HepG2 (cell line): ENCODE measurements at regions not wholly inside any gene's neighbourhood (a gene's known extent, or its start where the extent isn't known, plus 50 kb on each side); places are given as distances from the start of the nearest gene placed in this dataset.

Experiments
- ATF1 ChIP-seq: IDR thresholded peaks from 2 replicates; pipeline ENCODE4 v1.6.1; 2016; ENCODE audit warnings: mild to moderate bottlenecking, control low read depth
- FLYWCH1 ChIP-seq: sonication (generic); formaldehyde crosslinking; IDR thresholded peaks from 2 replicates; pipeline ENCODE4 v1.8.1; 2023; ENCODE audit warnings: mild to moderate bottlenecking, missing genetic modification reagents
- GFI1 ChIP-seq: sonication (generic); formaldehyde crosslinking; IDR thresholded peaks from 2 replicates; pipeline ENCODE4 v1.5.0; 2020; ENCODE audit warnings: missing genetic modification reagents, mild to moderate bottlenecking, borderline replicate concordance
- MXI1 ChIP-seq: IDR thresholded peaks from 3 replicates; pipeline ENCODE4 v1.6.1; 2012; ENCODE audit warnings: low read depth, low read length, inconsistent platforms, borderline replicate concordance
- NFIC ChIP-seq: IDR thresholded peaks from 2 replicates; pipeline ENCODE4 v1.6.1; 2012; ENCODE audit warnings: mild to moderate bottlenecking, low read length, inconsistent platforms
- NR2F2 ChIP-seq: IDR thresholded peaks from 2 replicates; pipeline ENCODE4 v1.6.1; 2012; ENCODE audit warnings: low read depth, inconsistent platforms, borderline replicate concordance
- PHF5A ChIP-seq: IDR thresholded peaks from one replicate; pipeline ENCODE4 v1.6.1; 2018; ENCODE audit warnings: low read depth, missing genetic modification reagents; ENCODE audit not compliant: unreplicated experiment
- SNRNP70 ChIP-seq: fragments of 200-400 bp; formaldehyde crosslinking; IDR thresholded peaks from 2 replicates; pipeline ENCODE4 v1.6.1; 2017; ENCODE audit warnings: mild to moderate bottlenecking, low read depth, low read length, moderate library complexity
- TBX2 ChIP-seq: sonication (generic); formaldehyde crosslinking; IDR thresholded peaks from 2 replicates; pipeline ENCODE4 v1.5.0; 2020; ENCODE audit warnings: missing genetic modification reagents, mild to moderate bottlenecking, borderline replicate concordance
- XRCC5 ChIP-seq: fragments of 200-400 bp; formaldehyde crosslinking; optimal IDR thresholded peaks from 2 replicates; pipeline ENCODE3; 2017; ENCODE audit warnings: mild to moderate bottlenecking, low read length
- ZBTB21 ChIP-seq: sonication (generic); formaldehyde crosslinking; IDR thresholded peaks from 2 replicates; pipeline ENCODE4 v1.4.0; 2020; ENCODE audit warnings: missing genetic modification reagents
- ZMAT3 ChIP-seq: sonication (generic); formaldehyde crosslinking; conservative IDR thresholded peaks from 2 replicates; pipeline ENCODE4 v1.7.0; 2021; ENCODE audit warnings: missing genetic modification reagents
- ZNF274 ChIP-seq: sonication (generic); formaldehyde crosslinking; IDR thresholded peaks from 2 replicates; pipeline ENCODE4 v1.5.1; 2020; ENCODE audit warnings: mild to moderate bottlenecking, missing genetic modification reagents
- ZNF431 ChIP-seq: sonication (generic); formaldehyde crosslinking; IDR thresholded peaks from 2 replicates; pipeline ENCODE4 v1.9.0; 2022; ENCODE audit warnings: missing genetic modification reagents, low read depth, mild to moderate bottlenecking, borderline replicate concordance
- ZNF780A ChIP-seq: sonication (generic); formaldehyde crosslinking; IDR thresholded peaks from 2 replicates; pipeline ENCODE4 v1.8.0; 2022; ENCODE audit warnings: mild to moderate bottlenecking, missing genetic modification reagents, moderate library complexity
- TF ChIP-seq, protein P1 (sequence below): sonication (generic); formaldehyde crosslinking; IDR thresholded peaks from 2 replicates; pipeline ENCODE4 v1.8.0; 2022; ENCODE audit warnings: missing genetic modification reagents, mild to moderate bottlenecking, moderate library complexity, borderline replicate concordance
- TF ChIP-seq, protein P2 (sequence below): sonication (generic); formaldehyde crosslinking; IDR thresholded peaks from 2 replicates; pipeline ENCODE4 v1.4.0; 2020; ENCODE audit warnings: missing genetic modification reagents
- TF ChIP-seq, protein P3 (sequence below): sonication (generic); formaldehyde crosslinking; IDR thresholded peaks from 2 replicates; pipeline ENCODE4 v1.9.0; 2021; ENCODE audit warnings: missing genetic modification reagents, borderline replicate concordance
- TF ChIP-seq, protein P4 (sequence below): sonication (generic); formaldehyde crosslinking; IDR thresholded peaks from 2 replicates; pipeline ENCODE4 v1.4.0; 2020; ENCODE audit warnings: missing genetic modification reagents, low read depth, mild to moderate bottlenecking, borderline replicate concordance
- TF ChIP-seq, protein P5 (sequence below): sonication (generic); formaldehyde crosslinking; IDR thresholded peaks from 2 replicates; pipeline ENCODE4 v1.5.0; 2020; ENCODE audit warnings: missing genetic modification reagents
- TF ChIP-seq, protein P6 (sequence below): sonication (generic); formaldehyde crosslinking; IDR thresholded peaks from 2 replicates; pipeline ENCODE4 v1.5.0; 2020; ENCODE audit warnings: mild to moderate bottlenecking, missing genetic modification reagents

DNA sequence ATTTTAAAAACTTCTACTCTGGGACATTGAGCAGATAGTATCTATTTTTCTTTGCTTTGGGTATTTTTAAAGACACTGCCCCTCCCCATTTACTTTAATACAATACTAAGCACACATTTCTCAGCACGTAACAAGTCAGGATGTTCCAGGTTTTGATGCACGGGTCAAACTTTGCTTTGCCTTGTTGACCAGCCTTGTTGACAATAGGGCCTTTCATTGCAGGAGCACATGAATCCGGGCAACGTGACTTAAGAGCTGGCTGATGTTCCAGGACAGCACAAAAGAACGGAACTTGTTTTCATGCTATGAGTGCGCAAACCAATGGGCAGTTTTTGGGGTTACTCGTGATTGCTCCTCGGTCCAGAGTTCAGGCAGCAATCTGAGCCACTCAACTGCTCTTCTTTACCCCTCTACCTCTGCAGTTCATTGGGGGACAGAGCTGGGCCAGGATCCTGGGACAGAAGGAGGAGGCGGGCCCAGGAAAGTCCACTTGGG, 78.6 kb upstream of the SLC22A16 start (continued):
- TF ChIP-seq NFIC = peak; percentile 96
- TF ChIP-seq, protein P1, sequence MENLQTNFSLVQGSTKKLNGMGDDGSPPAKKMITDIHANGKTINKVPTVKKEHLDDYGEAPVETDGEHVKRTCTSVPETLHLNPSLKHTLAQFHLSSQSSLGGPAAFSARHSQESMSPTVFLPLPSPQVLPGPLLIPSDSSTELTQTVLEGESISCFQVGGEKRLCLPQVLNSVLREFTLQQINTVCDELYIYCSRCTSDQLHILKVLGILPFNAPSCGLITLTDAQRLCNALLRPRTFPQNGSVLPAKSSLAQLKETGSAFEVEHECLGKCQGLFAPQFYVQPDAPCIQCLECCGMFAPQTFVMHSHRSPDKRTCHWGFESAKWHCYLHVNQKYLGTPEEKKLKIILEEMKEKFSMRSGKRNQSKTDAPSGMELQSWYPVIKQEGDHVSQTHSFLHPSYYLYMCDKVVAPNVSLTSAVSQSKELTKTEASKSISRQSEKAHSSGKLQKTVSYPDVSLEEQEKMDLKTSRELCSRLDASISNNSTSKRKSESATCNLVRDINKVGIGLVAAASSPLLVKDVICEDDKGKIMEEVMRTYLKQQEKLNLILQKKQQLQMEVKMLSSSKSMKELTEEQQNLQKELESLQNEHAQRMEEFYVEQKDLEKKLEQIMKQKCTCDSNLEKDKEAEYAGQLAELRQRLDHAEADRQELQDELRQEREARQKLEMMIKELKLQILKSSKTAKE (CRISPR knock-in tag) = peak; percentile 87
- peak; percentile 95; the same call in 1 of the 2 replicates for TF ChIP-seq TBX2
- peak; percentile 70; the same call in 1 of the 2 replicates for TF ChIP-seq ZNF274
- TF ChIP-seq, protein P2, sequence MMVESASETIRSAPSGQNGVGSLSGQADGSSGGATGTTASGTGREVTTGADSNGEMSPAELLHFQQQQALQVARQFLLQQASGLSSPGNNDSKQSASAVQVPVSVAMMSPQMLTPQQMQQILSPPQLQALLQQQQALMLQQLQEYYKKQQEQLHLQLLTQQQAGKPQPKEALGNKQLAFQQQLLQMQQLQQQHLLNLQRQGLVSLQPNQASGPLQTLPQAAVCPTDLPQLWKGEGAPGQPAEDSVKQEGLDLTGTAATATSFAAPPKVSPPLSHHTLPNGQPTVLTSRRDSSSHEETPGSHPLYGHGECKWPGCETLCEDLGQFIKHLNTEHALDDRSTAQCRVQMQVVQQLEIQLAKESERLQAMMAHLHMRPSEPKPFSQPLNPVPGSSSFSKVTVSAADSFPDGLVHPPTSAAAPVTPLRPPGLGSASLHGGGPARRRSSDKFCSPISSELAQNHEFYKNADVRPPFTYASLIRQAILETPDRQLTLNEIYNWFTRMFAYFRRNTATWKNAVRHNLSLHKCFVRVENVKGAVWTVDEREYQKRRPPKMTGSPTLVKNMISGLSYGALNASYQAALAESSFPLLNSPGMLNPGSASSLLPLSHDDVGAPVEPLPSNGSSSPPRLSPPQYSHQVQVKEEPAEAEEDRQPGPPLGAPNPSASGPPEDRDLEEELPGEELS = peak; percentile 98
- TF ChIP-seq, protein P3, sequence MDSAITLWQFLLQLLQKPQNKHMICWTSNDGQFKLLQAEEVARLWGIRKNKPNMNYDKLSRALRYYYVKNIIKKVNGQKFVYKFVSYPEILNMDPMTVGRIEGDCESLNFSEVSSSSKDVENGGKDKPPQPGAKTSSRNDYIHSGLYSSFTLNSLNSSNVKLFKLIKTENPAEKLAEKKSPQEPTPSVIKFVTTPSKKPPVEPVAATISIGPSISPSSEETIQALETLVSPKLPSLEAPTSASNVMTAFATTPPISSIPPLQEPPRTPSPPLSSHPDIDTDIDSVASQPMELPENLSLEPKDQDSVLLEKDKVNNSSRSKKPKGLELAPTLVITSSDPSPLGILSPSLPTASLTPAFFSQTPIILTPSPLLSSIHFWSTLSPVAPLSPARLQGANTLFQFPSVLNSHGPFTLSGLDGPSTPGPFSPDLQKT (CRISPR knock-in tag) = no peak
- no peak for TF ChIP-seq SNRNP70
- peak; percentile 97 for TF ChIP-seq GFI1 (CRISPR knock-in tag)
- no peak for TF ChIP-seq FLYWCH1 (CRISPR knock-in tag)
- TF ChIP-seq, protein P4, sequence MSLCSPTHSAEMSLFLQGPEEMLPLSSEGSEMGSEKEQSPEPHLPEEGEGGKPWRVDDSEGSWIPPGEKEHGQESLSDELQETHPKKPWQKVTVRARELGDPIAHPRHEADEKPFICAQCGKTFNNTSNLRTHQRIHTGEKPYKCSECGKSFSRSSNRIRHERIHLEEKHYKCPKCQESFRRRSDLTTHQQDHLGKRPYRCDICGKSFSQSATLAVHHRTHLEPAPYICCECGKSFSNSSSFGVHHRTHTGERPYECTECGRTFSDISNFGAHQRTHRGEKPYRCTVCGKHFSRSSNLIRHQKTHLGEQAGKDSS (CRISPR knock-in tag) = peak; percentile 90
- TF ChIP-seq ATF1 (CRISPR knock-in tag) = peak; percentile 79
- TF ChIP-seq NR2F2 = peak; percentile 52; the same call in 1 of the 2 replicates
- peak; percentile 20 for TF ChIP-seq XRCC5
- peak; percentile 88 for TF ChIP-seq ZMAT3
- TF ChIP-seq, protein P5, sequence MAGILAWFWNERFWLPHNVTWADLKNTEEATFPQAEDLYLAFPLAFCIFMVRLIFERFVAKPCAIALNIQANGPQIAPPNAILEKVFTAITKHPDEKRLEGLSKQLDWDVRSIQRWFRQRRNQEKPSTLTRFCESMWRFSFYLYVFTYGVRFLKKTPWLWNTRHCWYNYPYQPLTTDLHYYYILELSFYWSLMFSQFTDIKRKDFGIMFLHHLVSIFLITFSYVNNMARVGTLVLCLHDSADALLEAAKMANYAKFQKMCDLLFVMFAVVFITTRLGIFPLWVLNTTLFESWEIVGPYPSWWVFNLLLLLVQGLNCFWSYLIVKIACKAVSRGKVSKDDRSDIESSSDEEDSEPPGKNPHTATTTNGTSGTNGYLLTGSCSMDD (CRISPR knock-in tag) = no peak
- no peak for TF ChIP-seq ZNF780A (CRISPR knock-in tag)
- TF ChIP-seq ZNF431 (CRISPR knock-in tag) = peak; percentile 57; the same call in 1 of the 2 replicates
- peak; percentile 21; the same call in 1 of the 2 replicates for TF ChIP-seq ZBTB21 (CRISPR knock-in tag)
- TF ChIP-seq PHF5A (CRISPR knock-in tag) = peak; percentile 40
- TF ChIP-seq, protein P6, sequence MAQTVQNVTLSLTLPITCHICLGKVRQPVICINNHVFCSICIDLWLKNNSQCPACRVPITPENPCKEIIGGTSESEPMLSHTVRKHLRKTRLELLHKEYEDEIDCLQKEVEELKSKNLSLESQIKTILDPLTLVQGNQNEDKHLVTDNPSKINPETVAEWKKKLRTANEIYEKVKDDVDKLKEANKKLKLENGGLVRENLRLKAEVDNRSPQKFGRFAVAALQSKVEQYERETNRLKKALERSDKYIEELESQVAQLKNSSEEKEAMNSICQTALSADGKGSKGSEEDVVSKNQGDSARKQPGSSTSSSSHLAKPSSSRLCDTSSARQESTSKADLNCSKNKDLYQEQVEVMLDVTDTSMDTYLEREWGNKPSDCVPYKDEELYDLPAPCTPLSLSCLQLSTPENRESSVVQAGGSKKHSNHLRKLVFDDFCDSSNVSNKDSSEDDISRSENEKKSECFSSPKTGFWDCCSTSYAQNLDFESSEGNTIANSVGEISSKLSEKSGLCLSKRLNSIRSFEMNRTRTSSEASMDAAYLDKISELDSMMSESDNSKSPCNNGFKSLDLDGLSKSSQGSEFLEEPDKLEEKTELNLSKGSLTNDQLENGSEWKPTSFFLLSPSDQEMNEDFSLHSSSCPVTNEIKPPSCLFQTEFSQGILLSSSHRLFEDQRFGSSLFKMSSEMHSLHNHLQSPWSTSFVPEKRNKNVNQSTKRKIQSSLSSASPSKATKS (CRISPR knock-in tag) = peak; percentile 85; the same call in 1 of the 2 replicates
- TF ChIP-seq MXI1 = peak; percentile 91; the same call in 2 of the 3 replicates
